22Rv1 (cell line): ENCODE measurements at regions not wholly inside any gene's neighbourhood (a gene's known extent, or its start where the extent isn't known, plus 50 kb on each side); places are given as distances from the start of the nearest gene placed in this dataset.

Experiments
- H3K27ac ChIP-seq: fragments of 450-650 bp; 2 replicates; pipeline ENCODE4 v1.5.1; 2017
- ZFX ChIP-seq: fragments of 450-650 bp; IDR thresholded peaks from 2 replicates; pipeline ENCODE4 v1.6.1; 2017; ENCODE audit warnings: antibody characterized with exemption, borderline replicate concordance
- TF ChIP-seq, protein P1 (sequence below): fragments of 450-650 bp; IDR thresholded peaks from 2 replicates; pipeline ENCODE4 v1.5.1; 2017; ENCODE audit warnings: mild to moderate bottlenecking

DNA sequence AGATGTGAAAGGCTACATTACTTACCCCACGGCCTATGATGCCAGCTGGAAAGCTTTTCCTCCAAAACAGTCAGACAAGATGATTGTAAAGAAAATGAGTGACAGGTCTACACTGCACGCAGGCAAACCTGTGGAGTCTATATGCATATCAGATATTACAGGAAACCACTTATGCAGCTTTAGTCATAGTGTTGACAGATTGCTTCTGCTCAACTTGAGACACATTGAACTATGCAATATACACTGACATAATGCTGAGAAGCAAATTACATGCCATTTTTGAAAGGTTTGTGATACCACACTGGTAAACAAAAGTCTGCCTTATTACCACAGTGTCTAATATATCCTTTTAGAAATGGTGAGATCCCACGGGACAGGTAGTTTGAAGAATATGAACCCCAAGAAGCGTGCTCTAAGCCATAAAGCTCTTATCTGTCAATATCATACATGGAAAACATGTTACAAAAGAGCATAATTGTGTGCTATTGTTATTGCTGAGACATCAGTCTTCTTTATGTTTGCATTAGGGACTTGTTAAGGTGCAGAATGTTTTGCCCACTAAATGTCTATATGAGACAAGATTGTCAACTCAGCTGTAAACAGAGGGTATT is 1835.8 kb upstream of the TENM3 start:
- H3K27ac ChIP-seq, result no peak overlapping the region
- TF ChIP-seq ZFX, result no peak
- TF ChIP-seq, protein P1, sequence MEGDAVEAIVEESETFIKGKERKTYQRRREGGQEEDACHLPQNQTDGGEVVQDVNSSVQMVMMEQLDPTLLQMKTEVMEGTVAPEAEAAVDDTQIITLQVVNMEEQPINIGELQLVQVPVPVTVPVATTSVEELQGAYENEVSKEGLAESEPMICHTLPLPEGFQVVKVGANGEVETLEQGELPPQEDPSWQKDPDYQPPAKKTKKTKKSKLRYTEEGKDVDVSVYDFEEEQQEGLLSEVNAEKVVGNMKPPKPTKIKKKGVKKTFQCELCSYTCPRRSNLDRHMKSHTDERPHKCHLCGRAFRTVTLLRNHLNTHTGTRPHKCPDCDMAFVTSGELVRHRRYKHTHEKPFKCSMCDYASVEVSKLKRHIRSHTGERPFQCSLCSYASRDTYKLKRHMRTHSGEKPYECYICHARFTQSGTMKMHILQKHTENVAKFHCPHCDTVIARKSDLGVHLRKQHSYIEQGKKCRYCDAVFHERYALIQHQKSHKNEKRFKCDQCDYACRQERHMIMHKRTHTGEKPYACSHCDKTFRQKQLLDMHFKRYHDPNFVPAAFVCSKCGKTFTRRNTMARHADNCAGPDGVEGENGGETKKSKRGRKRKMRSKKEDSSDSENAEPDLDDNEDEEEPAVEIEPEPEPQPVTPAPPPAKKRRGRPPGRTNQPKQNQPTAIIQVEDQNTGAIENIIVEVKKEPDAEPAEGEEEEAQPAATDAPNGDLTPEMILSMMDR, result no peak

DNA sequence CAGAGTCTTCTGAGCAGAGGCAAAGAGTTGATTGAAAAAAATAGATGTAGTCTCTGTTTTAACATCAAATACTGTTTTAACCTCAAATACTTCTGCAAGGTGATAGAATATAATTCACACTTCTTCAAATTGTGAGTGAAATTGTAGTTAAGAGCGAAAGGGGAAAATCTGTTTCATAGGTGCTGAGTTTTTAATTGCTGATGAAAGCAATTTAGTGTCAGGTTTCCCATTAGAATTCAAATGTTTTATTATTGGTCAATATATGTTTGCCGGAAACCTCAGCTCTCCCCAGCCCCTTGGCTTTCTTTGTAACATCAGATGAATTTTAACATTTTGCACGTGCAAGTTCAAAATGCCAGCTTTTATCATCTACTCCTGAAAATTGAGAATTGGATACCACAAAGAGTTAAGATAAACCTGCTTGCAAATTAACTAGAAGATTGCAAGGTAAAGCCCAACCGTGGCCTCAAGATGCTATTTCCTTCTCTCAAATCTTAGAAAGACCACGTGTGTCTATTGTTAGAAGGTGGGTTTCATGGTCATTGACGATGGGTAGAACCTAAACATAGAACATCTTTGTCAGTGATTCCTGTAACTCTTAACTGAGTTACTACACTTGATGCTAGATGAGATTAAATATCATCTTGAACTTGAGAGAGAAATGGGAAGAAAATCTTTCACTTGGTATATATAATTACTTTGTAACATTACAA is 1824.2 kb upstream of the TENM3 start:
- H3K27ac ChIP-seq, result no peak overlapping the region
- TF ChIP-seq, protein P1, result no peak
- TF ChIP-seq ZFX, result no peak

DNA sequence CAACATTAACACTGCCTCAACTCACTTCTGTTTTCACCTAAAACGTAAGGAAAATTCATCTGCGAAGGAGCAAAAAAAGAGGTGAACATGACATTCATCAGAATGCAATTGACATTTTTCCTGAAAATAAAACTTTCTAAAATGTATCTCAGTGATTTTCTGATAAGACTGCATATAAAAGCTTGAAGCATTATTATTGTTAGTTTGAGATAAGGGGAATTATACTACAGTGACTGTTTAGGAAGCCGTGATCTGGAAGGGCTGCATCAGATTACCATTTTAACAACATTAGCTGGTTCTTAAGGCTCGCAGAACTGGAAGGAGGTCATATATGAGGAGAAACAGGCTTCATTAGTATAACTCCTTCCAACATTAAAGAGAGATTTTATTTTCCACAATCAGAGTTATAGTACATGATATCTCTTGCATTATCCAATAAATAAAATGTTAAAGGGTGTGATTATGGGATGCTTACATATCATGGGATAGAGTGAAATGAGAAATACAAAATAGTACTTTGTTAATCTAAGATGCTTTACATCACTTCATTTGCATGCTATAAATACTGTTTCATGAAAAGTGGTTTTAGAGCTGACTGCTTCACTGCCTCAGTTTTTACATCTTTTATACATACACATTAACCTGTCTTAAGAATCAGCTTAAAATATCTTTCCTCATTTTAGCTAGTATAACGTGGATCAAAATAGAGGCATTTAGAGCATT is 1820.1 kb upstream of the TENM3 start:
- TF ChIP-seq, protein P1, result no peak
- no peak for TF ChIP-seq ZFX
- H3K27ac ChIP-seq, result no peak overlapping the region

DNA sequence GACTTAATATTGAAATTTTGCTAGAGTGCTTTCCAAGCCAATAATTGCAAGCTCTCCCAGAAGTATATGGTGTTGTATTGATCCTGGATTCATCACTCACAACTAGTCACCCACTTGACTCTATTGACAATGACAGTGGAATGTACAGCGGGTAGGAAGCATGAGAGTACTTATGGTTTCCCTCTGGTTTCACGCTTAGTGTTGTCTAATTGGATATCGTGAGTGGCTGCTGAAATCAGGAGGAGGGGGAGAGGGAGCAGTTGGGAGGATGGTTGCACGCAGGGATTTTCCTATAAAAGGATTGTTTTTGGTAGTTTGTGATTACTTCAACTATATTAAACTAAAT is 1819.5 kb upstream of the TENM3 start:
- no peak overlapping the region for H3K27ac ChIP-seq
- TF ChIP-seq ZFX, result no peak
- TF ChIP-seq, protein P1, result no peak

DNA sequence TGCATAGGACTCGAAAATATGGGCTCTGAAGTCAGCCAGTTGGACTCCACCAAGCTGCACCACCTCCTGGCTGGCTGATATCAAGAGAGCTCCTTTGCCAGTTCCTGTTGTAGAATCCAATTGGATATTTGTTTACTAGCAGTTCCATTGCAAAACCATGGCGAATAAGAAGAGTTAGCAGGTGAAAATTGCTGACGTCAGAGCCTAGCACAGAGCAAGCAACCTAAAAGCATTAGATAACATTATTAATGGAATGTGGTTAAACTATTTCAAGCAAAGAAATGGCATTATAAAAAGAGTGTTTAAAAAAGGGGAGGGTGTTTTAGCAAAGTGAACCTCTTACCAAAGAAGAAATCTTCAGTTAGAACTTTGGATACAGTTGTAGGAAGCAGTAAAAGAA is 1816.3 kb upstream of the TENM3 start:
- H3K27ac ChIP-seq, result no peak overlapping the region
- no peak for TF ChIP-seq ZFX
- TF ChIP-seq, protein P1, result no peak

DNA sequence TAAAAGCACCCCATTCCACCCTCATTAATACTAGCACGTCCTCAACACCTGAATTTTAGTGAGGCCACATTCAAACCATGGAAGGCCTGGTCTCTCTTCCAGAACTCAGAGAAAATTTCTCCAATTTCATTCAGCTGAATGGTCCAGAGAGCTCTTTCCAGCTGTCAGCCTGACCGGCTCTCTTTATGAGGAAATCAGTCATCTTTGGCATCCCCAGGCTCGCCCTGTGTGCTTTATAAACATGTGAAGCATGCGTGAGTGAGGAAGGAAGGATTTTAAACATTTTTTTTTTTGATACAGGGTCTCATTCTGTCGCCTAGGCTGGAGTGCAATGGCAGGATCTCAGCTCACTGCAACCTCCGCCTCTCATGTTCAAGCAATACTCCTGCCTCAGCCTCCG is 1812.9 kb upstream of the TENM3 start:
- H3K27ac ChIP-seq, result no peak overlapping the region
- TF ChIP-seq ZFX, result no peak
- TF ChIP-seq, protein P1, result no peak

DNA sequence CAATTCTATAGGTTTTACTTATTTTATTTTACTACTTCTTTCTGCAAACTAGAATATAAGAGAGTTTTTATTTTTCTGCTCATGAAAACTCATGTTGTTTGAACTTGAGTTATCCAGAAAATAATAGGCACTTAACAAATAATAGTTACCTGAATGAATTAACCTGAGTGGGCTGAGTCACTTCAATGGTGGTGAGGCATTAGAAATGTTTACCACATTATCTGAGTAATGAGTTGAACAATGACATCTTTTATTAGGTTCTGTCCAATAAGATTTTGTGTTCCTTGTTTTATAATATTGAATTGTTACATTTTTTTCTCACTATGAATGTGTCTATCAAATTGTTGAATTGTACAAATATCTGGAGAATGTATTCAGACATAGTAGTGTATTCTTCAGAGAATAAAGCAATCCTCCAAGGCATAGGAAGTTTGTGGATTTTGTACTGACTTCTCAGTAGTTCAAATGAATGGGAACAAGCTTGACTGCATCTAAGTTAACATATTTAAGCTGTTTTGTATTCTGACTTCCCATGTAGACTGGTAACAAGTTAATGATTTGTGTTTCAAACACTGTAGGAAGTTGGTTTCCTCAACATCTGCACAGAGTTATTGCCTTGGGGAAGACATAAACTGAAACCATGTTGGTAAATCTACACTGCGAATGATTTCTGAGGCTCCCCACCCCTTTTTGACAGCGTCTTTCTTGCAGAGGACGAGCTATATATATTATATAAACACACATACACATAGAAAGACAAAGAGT is 1808.9 kb upstream of the TENM3 start:
- TF ChIP-seq, protein P1, result no peak
- TF ChIP-seq ZFX, result no peak
- H3K27ac ChIP-seq, result no peak overlapping the region
